Esophagus (tissue), 2 donors: ENCODE measurements at regions not wholly inside any gene's neighbourhood (a gene's known extent, or its start where the extent isn't known, plus 50 kb on each side); places are given as distances from the start of the nearest gene placed in this dataset.

Source experiments
- H3K27ac ChIP-seq, 2 donors: one replicate each; pipeline ENCODE4 v1.5.1; 2013; ENCODE audit warnings: low read depth in 2 of 2, mild to moderate bottlenecking in 2 of 2, inconsistent platforms in 1 of 2, low read length in 1 of 2, moderate library complexity in 1 of 2
- H3K27me3 ChIP-seq, 2 donors: one replicate each; pipeline ENCODE4 v1.6.1; 2013; ENCODE audit warnings: low read length in 2 of 2, control low read depth in 1 of 2, mild to moderate bottlenecking in 1 of 2; ENCODE audit not compliant: insufficient read depth in 2 of 2, control insufficient read depth in 1 of 2
- H3K36me3 ChIP-seq, 2 donors: one replicate each; pipeline ENCODE4 v1.6.1; 2013; ENCODE audit warnings: low read length in 1 of 2; ENCODE audit not compliant: control insufficient read depth in 2 of 2, insufficient read depth in 2 of 2
- H3K4me1 ChIP-seq, 2 donors: one replicate each; pipeline ENCODE4 v1.6.1; 2013; ENCODE audit warnings: low read length in 1 of 2; ENCODE audit not compliant: control insufficient read depth in 2 of 2, insufficient read depth in 2 of 2
- H3K4me3 ChIP-seq, 2 donors: one replicate each; pipeline ENCODE4 v1.5.1; 2013; ENCODE audit warnings: low read length in 2 of 2, mild to moderate bottlenecking in 2 of 2, low read depth in 1 of 2, moderate library complexity in 1 of 2
- H3K9me3 ChIP-seq, 2 donors: one replicate each; pipeline ENCODE4 v1.6.1; 2013; ENCODE audit warnings: mild to moderate bottlenecking in 2 of 2, low read depth in 1 of 2, low read length in 1 of 2, moderate library complexity in 1 of 2; ENCODE audit not compliant: control insufficient read depth in 2 of 2, insufficient read depth in 1 of 2
- WGBS, 2 donors: extraction: QIAGEN DNeasy Blood & Tissue Kit; methylation state at CpG; one replicate each; pipeline ENCODE4 v1.1.7; 2013; 5-methylcytosine and 5-hydroxymethylcytosine counted together
- donor health status: healthy with polysubstance abuse.
- donor health status: Bipolar disorder and iron deficiency.

DNA sequence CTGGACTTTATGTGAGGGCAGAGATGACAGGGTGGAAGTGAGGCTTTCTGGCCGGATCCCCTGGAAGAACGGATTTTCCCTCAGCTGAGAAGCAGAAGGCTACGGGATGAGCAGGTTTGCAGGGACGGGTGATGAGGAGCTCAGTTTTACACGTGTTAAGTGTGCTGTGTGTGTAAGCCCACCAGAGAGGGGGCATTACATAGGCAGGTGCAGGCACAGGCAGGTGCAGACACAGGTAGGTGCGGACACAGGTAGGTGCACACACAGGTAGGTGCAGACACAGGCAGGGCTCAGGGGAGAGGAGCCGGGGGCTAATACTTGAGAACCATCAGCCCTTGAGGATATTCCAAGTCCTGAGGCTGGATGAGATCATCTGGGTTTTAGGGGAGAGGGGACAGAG is 107.7 kb downstream of the COPS8 start:
- Histone ChIP-seq H3K27ac (no peak overlapping the region), H3K27me3 (no peaks in the 10 kb centered on the region), H3K9me3 (no peaks in the 10 kb centered on the region), H3K36me3 (no peaks in the 10 kb centered on the region), H3K4me3 (no peak overlapping the region), H3K4me1 (no peaks in the 10 kb centered on the region)
- WGBS, 2 donors = 88 to 92% methylated on average over 7 of the region's 7 CpGs

DNA sequence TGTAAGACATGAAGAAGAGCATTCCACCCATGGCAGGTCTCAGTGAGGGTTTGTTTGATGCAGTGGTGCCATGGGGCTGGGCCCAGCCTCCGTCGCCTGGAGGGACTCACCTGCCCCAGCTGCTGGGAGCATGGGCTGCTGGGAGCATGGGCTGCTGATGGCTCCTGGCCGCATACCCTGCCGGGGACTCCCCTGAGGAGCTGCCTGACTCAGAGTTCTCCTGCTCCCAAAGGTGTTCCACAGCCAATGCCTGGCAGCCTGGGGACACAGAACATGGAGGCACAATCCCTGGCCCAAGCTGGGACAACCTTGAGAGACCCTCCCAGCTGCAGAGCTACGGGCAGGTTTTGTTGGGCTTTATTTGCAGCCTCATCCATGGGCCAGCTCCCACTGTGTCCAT is 108.4 kb downstream of the COPS8 start:
- Histone ChIP-seq H3K27ac (no peak overlapping the region), H3K4me3 (no peak overlapping the region), H3K36me3 (no peaks in the 10 kb centered on the region), H3K4me1 (no peaks in the 10 kb centered on the region), H3K27me3 (no peaks in the 10 kb centered on the region), H3K9me3 (no peaks in the 10 kb centered on the region)
- WGBS, 2 donors = 70 to 72% methylated on average over 5 of the region's 5 CpGs

DNA sequence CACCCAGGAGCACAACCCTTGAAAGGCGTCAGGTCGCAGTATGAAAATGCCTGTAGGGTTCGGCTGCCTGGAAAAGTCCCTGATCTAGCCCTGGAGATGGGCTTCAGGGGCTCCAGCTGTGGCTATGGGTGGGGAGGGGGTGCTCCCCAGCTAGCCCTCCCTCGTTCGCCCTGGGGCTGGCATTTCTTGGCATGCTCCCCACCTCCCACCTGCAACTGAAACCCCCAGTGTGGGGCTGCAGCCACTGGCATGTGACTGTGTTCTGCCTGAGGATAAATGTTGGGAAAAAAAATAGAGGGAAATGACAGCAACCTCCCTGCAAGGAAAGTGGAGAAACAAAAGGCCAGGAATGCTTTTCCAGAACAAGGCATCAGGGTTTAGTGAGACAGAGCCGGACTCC is 109.2 kb downstream of the COPS8 start:
- Histone ChIP-seq H3K4me3 (no peak overlapping the region), H3K4me1 (no peaks in the 10 kb centered on the region), H3K27me3 (no peaks in the 10 kb centered on the region), H3K9me3 (peaks cover 0 to 3% of the 10 kb centered on the region in 2 donors), H3K36me3 (no peaks in the 10 kb centered on the region), H3K27ac (no peak overlapping the region)
- WGBS, 2 donors = 88 to 90% methylated on average over 6 of the region's 6 CpGs

DNA sequence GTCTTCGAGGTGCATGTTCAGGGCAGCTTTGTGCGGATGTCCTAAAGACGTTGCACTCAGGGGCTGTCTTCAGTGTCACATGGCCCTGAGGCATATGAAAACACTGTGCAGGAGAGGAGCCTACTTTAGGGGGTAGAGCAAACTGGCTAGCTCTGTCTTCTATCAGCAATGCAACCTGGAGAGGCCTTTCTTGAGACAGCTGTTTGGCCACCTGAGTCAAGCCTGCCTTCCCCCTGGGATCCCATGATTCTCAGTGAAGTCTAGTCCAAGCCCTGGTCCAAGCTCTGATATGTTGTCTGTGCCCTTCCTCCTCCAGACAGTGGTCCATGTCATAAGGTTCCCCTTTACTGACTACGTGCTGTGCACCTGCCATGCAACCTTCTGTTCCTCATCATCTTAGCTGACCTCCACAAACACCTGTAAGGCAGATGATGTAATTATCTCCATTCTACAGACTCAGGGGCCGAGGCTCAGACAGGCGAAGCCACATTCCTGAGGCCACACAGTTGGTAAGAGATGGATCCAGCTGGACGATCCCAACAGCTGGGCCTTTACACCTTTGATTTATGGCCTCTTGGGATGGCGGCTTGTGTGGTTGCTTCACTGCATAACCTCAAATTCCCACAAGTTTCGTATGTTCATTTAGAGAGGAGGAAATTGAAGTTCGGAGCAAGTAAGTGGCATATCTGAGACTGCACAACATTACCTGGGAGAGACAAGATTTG is 109.9 kb downstream of the COPS8 start:
- Histone ChIP-seq H3K4me3 (no peak overlapping the region), H3K4me1 (no peaks in the 10 kb centered on the region), H3K9me3 (peaks cover 0 to 3% of the 10 kb centered on the region in 2 donors), H3K27me3 (no peaks in the 10 kb centered on the region), H3K27ac (no peak overlapping the region), H3K36me3 (no peaks in the 10 kb centered on the region)
- WGBS, 2 donors = 88% methylated on average over 10 of the region's 10 CpGs

DNA sequence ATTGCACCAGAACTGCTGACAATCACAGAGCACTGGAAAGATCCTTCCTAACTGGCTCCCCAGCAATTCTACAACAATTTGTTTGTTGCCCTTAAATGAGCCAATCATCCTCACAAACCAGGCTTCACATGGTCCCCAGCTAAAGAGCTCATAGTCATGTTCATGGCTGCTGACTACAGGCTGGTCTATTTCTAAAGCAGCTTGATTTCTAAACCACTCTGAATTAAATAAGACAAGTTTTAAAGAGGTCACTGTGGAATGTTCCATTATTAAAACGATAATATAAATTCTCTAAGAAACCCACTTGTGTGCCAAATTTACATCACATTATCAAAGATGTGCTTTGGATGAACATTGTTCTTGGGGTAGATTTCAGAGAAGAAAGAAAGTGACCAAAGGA is 110.7 kb downstream of the COPS8 start:
- H3K4me3 ChIP-seq = no peak overlapping the region
- H3K27ac ChIP-seq = no peak overlapping the region
- H3K4me1 ChIP-seq = no peaks in the 10 kb centered on the region
- no peaks in the 10 kb centered on the region for H3K36me3 ChIP-seq
- H3K9me3 ChIP-seq = peaks cover 0 to 3% of the 10 kb centered on the region in 2 donors
- no peaks in the 10 kb centered on the region for H3K27me3 ChIP-seq
- WGBS, 2 donors = 48 to 77% methylated on average over 1 of the region's 1 CpG

DNA sequence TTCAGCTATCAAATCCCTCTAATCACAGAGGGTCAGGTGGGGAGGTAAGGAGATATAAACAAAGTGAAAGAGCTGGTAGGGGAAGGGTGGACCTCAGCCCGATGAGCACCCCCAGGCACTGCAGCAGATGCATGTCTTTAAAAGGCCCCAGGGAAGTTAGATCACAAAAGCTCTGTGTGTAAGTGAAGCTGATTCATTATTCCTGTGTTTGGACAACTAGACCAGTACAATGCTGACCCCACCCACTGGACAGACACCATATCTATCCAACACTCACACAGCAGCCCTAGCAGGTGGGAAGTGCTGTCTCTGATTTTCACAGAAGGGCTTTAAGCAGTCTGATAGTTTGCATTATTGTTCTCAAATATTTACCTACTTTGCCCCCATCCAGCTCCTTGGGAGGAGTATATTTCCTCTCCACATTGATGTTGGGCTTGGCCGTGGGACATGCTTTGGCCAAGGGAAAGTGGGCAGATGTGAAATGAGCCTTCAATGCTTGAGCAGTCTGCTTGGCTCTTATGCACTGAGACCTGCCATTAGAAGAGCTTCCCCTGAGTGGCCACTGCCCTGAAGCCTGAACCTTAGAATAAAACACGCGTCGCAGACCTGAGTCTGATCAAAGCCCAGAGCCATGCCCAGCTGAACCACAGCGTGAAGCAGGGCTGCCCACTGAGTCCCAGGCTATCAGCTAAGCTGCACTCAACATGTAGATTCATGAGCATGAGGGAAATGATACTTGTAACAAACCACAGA is 111.4 kb downstream of the COPS8 start:
- no peaks in the 10 kb centered on the region for H3K27me3 ChIP-seq
- no peaks in the 10 kb centered on the region for H3K4me1 ChIP-seq
- H3K4me3 ChIP-seq = no peak overlapping the region
- no peaks in the 10 kb centered on the region for H3K36me3 ChIP-seq
- 79% methylated on average over 6 of the region's 6 CpGs for WGBS, 2 donors
- H3K27ac ChIP-seq = no peak overlapping the region
- peaks cover 0 to 3% of the 10 kb centered on the region in 2 donors for H3K9me3 ChIP-seq

DNA sequence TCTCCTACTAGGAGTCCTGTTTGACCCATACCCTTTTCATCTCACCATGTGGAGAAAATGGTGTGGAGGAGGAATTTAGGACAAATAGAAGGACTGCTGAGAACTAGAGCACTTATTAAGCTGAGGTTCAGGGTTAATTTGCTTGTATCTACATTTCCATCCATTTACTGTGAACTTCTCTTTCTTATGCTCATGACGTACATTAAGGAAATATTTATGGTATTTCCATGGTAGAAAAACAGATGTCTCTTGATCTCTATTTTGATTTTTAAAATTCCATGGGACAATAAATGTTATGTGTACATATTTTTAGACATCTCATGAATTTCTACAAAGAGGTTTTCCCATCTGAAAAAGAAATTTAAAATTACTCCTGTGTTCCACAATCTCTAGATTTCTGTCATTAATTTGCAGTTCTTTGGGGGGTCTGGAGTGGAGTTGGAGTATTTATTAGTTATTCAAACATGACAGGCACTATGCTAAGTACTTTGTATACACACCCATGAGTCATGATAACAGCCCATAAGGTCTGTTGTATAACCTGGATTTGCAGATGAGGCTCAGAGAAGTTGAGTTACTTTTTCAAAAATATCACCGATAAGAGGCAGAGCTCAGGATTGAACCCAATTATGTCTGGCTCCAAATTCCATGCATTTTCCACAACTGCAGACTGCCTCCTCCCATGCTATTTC is 112.6 kb downstream of the COPS8 start:
- no peak overlapping the region for H3K27ac ChIP-seq
- H3K9me3 ChIP-seq = peaks cover 0 to 3% of the 10 kb centered on the region in 2 donors
- H3K27me3 ChIP-seq = no peaks in the 10 kb centered on the region
- H3K4me3 ChIP-seq = no peak overlapping the region
- H3K4me1 ChIP-seq = no peaks in the 10 kb centered on the region
- H3K36me3 ChIP-seq = no peaks in the 10 kb centered on the region
- WGBS, 2 donors = 71 to 73% methylated on average over 2 of the region's 2 CpGs

DNA sequence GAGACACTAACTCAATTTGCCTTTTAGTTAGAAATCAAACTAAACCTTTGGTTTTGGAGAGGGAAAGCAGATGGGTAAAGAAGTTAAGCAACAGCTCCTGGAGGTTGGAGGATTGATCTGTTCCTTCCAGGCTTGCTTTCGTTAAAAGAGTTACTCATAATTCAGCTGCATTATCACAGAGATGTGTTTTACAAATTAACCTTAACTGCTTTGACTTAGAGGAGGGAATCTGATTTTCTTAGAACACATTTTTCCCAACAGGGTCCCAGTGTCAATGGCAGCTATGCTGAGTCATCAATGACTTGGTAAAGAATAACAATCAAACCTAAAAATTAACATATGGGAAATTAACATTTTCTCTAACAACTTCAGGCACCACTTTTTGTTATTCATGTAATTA is 113.4 kb downstream of the COPS8 start:
- Histone ChIP-seq H3K36me3 (no peaks in the 10 kb centered on the region), H3K27ac (no peak overlapping the region), H3K4me3 (no peak overlapping the region), H3K9me3 (peaks cover 0 to 3% of the 10 kb centered on the region in 2 donors), H3K27me3 (no peaks in the 10 kb centered on the region), H3K4me1 (no peaks in the 10 kb centered on the region)
- WGBS, 2 donors = 38 to 46% methylated on average over 1 of the region's 1 CpG

DNA sequence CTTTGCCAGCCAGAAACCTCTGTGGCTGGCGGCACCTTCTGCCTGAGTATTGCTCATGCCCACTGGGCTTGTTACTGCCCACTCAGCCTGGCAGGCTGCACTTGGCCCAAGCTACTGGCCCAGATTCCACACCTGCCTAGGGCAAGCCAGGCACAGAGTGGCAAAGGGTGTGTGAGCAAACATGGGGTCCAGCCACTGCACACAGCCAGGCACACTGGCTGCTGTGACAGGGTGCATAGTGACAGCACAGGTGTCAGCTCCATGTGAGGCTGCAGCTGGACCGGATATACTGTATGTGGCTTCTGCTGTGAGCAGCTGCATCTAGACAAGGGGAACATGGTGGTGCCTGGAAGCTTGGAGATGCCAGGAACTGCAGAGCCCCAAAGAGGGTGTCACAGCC is 113.9 kb downstream of the COPS8 start:
- WGBS, 2 donors = 62 to 72% methylated on average over 2 of the region's 2 CpGs

More for the DNA sequence above, 113.9 kb downstream of the COPS8 start:
- H3K9me3 ChIP-seq = peaks cover 0 to 3% of the 10 kb centered on the region in 2 donors
- H3K27me3 ChIP-seq = no peaks in the 10 kb centered on the region
- no peak overlapping the region for H3K4me3 ChIP-seq
- no peak overlapping the region for H3K27ac ChIP-seq
- H3K36me3 ChIP-seq = no peaks in the 10 kb centered on the region
- no peaks in the 10 kb centered on the region for H3K4me1 ChIP-seq
